ENCODE measurements at regions not wholly inside any gene's neighbourhood (a gene's known extent, or its start where the extent isn't known, plus 50 kb on each side); places are given as distances from the start of the nearest gene placed in this dataset.

- no peak for TF ChIP-seq POLR2A (IDR thresholded peaks at IDR 0.05; ENCODE audit: low read depth, low read length)
- no peak for TF ChIP-seq TAF1 (IDR thresholded peaks at IDR 0.05; ENCODE audit: borderline replicate concordance, low read depth, low read length)
- no peak for TF ChIP-seq POLR2AphosphoS5 (IDR thresholded peaks at IDR 0.05; ENCODE audit: low read depth, low read length)
Measured at GRCh38 chr4:156539376-156539775, 432.2 kb downstream of the PDGFC start.
